ENCODE measurements at regions not wholly inside any gene's neighbourhood (a gene's known extent, or its start where the extent isn't known, plus 50 kb on each side); places are given as distances from the start of the nearest gene placed in this dataset.

GRCh38 chr3:8097690-8098089, 403.9 kb upstream of the LMCD1 start:
- H3K27me3 ChIP-seq (ENCODE audit: insufficient read depth, poor library complexity, severe bottlenecking), result no peaks in the 10 kb centered on the region
- DNase-seq (ENCODE audit: low read depth in 1 of 2, low spot score in 1 of 2), result no peak
- H3K27ac ChIP-seq (replicated peaks), result no peak overlapping the region
- TF ChIP-seq SPI1 (IDR thresholded peaks at IDR 0.05; ENCODE audit: borderline replicate concordance, low read depth), result no peak
- TF ChIP-seq REST (IDR thresholded peaks at IDR 0.05; ENCODE audit: insufficient replicate concordance, low read depth), result no peak
- no peak for TF ChIP-seq POLR2AphosphoS5 (IDR thresholded peaks at IDR 0.05; ENCODE audit: low read depth)
- TF ChIP-seq CTCF (IDR thresholded peaks at IDR 0.05; ENCODE audit: insufficient read depth, low read length), result no peak
- TF ChIP-seq GABPA (IDR thresholded peaks at IDR 0.05; ENCODE audit: low read depth), result no peak
- H3K4me3 ChIP-seq (replicated peaks; ENCODE audit: insufficient read depth, low read length), result no peak overlapping the region

- Histone ChIP-seq H3K27ac (replicated peaks) (no peak overlapping the region), H3K4me3 (replicated peaks; ENCODE audit: insufficient read depth, low read length) (no peak overlapping the region), H3K27me3 (ENCODE audit: insufficient read depth, poor library complexity, severe bottlenecking) (no peaks in the 10 kb centered on the region)
- no peak for DNase-seq (ENCODE audit: low read depth in 1 of 2, low spot score in 1 of 2)
- TF ChIP-seq GABPA (IDR thresholded peaks at IDR 0.05; ENCODE audit: low read depth) (no peak), POLR2AphosphoS5 (IDR thresholded peaks at IDR 0.05; ENCODE audit: low read depth) (no peak), REST (IDR thresholded peaks at IDR 0.05; ENCODE audit: insufficient replicate concordance, low read depth) (no peak), SPI1 (IDR thresholded peaks at IDR 0.05; ENCODE audit: borderline replicate concordance, low read depth) (no peak), CTCF (IDR thresholded peaks at IDR 0.05; ENCODE audit: insufficient read depth, low read length) (no peak)
These were observed 397.7 kb upstream of the LMCD1 start for GRCh38 chr3:8103954-8104353.

GRCh38 chr3:8106921-8107320, 394.7 kb upstream of the LMCD1 start:
- no peak for DNase-seq (ENCODE audit: low read depth in 1 of 2, low spot score in 1 of 2)

More at GRCh38 chr3:8106921-8107320, 394.7 kb upstream of the LMCD1 start:
- no peak overlapping the region for H3K27ac ChIP-seq (replicated peaks)
- no peaks in the 10 kb centered on the region for H3K27me3 ChIP-seq (ENCODE audit: insufficient read depth, poor library complexity, severe bottlenecking)
- no peak for TF ChIP-seq SPI1 (IDR thresholded peaks at IDR 0.05; ENCODE audit: borderline replicate concordance, low read depth)
- TF ChIP-seq REST (IDR thresholded peaks at IDR 0.05; ENCODE audit: insufficient replicate concordance, low read depth), result no peak
- no peak for TF ChIP-seq GABPA (IDR thresholded peaks at IDR 0.05; ENCODE audit: low read depth)
- TF ChIP-seq POLR2AphosphoS5 (IDR thresholded peaks at IDR 0.05; ENCODE audit: low read depth), result no peak
- no peak for TF ChIP-seq CTCF (IDR thresholded peaks at IDR 0.05; ENCODE audit: insufficient read depth, low read length)
- no peak overlapping the region for H3K4me3 ChIP-seq (replicated peaks; ENCODE audit: insufficient read depth, low read length)

Data from HL-60 (cell line).